ENCODE measurements at regions not wholly inside any gene's neighbourhood (a gene's known extent, or its start where the extent isn't known, plus 50 kb on each side); places are given as distances from the start of the nearest gene placed in this dataset.

GRCh38 chr11:70812472-70812871 lies 414.1 kb downstream of the CTTN start:
- TF ChIP-seq EZH2 (IDR thresholded peaks at IDR 0.05; ENCODE audit: low read length, missing control alignments) (no peak), CTCF (conservative IDR thresholded peaks at IDR 0.05 in 1 of 2, IDR thresholded peaks at IDR 0.05 in 1 of 2; ENCODE audit: low read depth in 1 of 2, low read length in 2 of 2) (no peak)
